Astrocyte (in vitro differentiated cells and primary cell): ENCODE measurements at regions not wholly inside any gene's neighbourhood (a gene's known extent, or its start where the extent isn't known, plus 50 kb on each side); places are given as distances from the start of the nearest gene placed in this dataset.

ENCODE experiments used
- DNase-seq: peaks from one replicate; pipeline ENCODE4 v3.0.0-alpha.2; 2010; ENCODE audit warnings: low read depth
- FAIRE-seq: peaks from 2 replicates; lab custom pipeline; 2011; peaks lifted over from hg19 to GRCh38; lab: Jason Lieb, UNC
- H2AFZ ChIP-seq: 2 replicates; pipeline ENCODE4 v1.6.0; 2012; ENCODE audit warnings: low read depth, low read length, inconsistent platforms
- H3K27ac ChIP-seq: 2 replicates; pipeline ENCODE4 v1.5.1; 2011; ENCODE audit warnings: low read depth, low read length, inconsistent platforms
- H3K27me3 ChIP-seq: 2 replicates; pipeline ENCODE4 v1.6.0; 2011; ENCODE audit warnings: low read length, inconsistent platforms; ENCODE audit not compliant: insufficient read depth
- H3K36me3 ChIP-seq: 2 replicates; pipeline ENCODE4 v1.5.1; 2011; ENCODE audit warnings: low read length, inconsistent platforms; ENCODE audit not compliant: insufficient read depth
- H3K4me1 ChIP-seq: 2 replicates; pipeline ENCODE4 v1.5.1; 2011; ENCODE audit warnings: low read length, inconsistent platforms; ENCODE audit not compliant: insufficient read depth
- H3K4me2 ChIP-seq: 2 replicates; pipeline ENCODE4 v1.6.0; 2012; ENCODE audit warnings: low read length, inconsistent platforms
- H3K4me3 ChIP-seq: 2 replicates; pipeline ENCODE4 v1.5.1; 2011; ENCODE audit warnings: low read depth, mild to moderate bottlenecking, low read length, inconsistent platforms; ENCODE audit not compliant: insufficient read depth
- H3K79me2 ChIP-seq: 2 replicates; pipeline ENCODE4 v1.6.0; 2012; ENCODE audit warnings: mild to moderate bottlenecking, low read length, inconsistent platforms; ENCODE audit not compliant: insufficient read depth
- H3K9ac ChIP-seq: 2 replicates; pipeline ENCODE4 v1.6.0; 2012; ENCODE audit warnings: mild to moderate bottlenecking, low read length, inconsistent platforms
- H3K9me3 ChIP-seq: 2 replicates; pipeline ENCODE4 v1.5.1; 2012; ENCODE audit warnings: low read depth, mild to moderate bottlenecking, low read length, inconsistent platforms; ENCODE audit not compliant: insufficient read depth
- H4K20me1 ChIP-seq: 2 replicates; pipeline ENCODE4 v1.6.0; 2012; ENCODE audit warnings: low read length, inconsistent platforms; ENCODE audit not compliant: insufficient read depth
- H3K27ac Mint-ChIP-seq: one replicate; pipeline ENCODE4 v1.8.0; 2021; ENCODE audit warnings: mild to moderate bottlenecking, mixed read lengths; ENCODE audit not compliant: unreplicated experiment
- H3K27me3 Mint-ChIP-seq: one replicate; pipeline ENCODE4 v1.8.0; 2021; ENCODE audit warnings: low read depth, mixed read lengths; ENCODE audit not compliant: unreplicated experiment
- H3K36me3 Mint-ChIP-seq: one replicate; pipeline ENCODE4 v1.8.0; 2021; ENCODE audit warnings: low read depth, mixed read lengths; ENCODE audit not compliant: unreplicated experiment
- H3K4me1 Mint-ChIP-seq: one replicate; pipeline ENCODE4 v1.8.0; 2021; ENCODE audit warnings: low read depth, mixed read lengths; ENCODE audit not compliant: unreplicated experiment
- H3K4me3 Mint-ChIP-seq: one replicate; pipeline ENCODE4 v1.8.0; 2021; ENCODE audit warnings: mild to moderate bottlenecking, moderate library complexity, mixed read lengths; ENCODE audit not compliant: unreplicated experiment
- H3K9me3 Mint-ChIP-seq: one replicate; pipeline ENCODE4 v1.8.0; 2021; ENCODE audit warnings: mild to moderate bottlenecking, mixed read lengths; ENCODE audit not compliant: unreplicated experiment
- CTCF ChIP-seq: IDR thresholded peaks from 2 replicates; pipeline ENCODE4 v1.5.1; 2011; ENCODE audit warnings: low read depth, mild to moderate bottlenecking, inconsistent platforms, low read length, moderate library complexity; ENCODE audit not compliant: insufficient read depth
- EZH2 ChIP-seq: IDR thresholded peaks from 2 replicates; pipeline ENCODE4 v1.6.1; 2012; ENCODE audit warnings: mild to moderate bottlenecking, low read length, inconsistent platforms; ENCODE audit not compliant: insufficient read depth

- H3K4me2 ChIP-seq: no peak overlapping the region
- no peak for TF ChIP-seq CTCF
- TF ChIP-seq EZH2: no peak
- no peaks in the 10 kb centered on the region for H3K4me1 ChIP-seq
- H2AFZ ChIP-seq: no peak overlapping the region
- Mint-ChIP-seq H3K27me3 (no peaks in the 10 kb centered on the region), H3K36me3 (no peaks in the 10 kb centered on the region), H3K27ac (no peak overlapping the region), H3K4me1 (no peaks in the 10 kb centered on the region), H3K4me3 (no peak overlapping the region), H3K9me3 (peaks cover 6% of the 10 kb centered on the region)
- FAIRE-seq (no peak), DNase-seq (no peak)
- H3K79me2 ChIP-seq: no peaks in the 10 kb centered on the region
- H3K9me3 ChIP-seq: no peaks in the 10 kb centered on the region
- peaks cover 4% of the 10 kb centered on the region for H3K27me3 ChIP-seq
- no peaks in the 10 kb centered on the region for H4K20me1 ChIP-seq
- H3K4me3 ChIP-seq: no peak overlapping the region
- no peak overlapping the region for H3K27ac ChIP-seq
- H3K9ac ChIP-seq: no peak overlapping the region
- no peaks in the 10 kb centered on the region for H3K36me3 ChIP-seq
These were observed 79.3 kb upstream of the TENM4 start for GRCh38 chr11:79520086-79520485.

GRCh38 chr11:79515781-79516180 lies 75.0 kb upstream of the TENM4 start:
- TF ChIP-seq CTCF (no peak), EZH2 (no peak)
- Histone ChIP-seq H3K27ac (no peak overlapping the region), H3K27me3 (peaks cover 5% of the 10 kb centered on the region), H4K20me1 (no peaks in the 10 kb centered on the region), H3K9me3 (no peaks in the 10 kb centered on the region), H3K4me2 (no peak overlapping the region), H3K4me3 (no peak overlapping the region), H3K79me2 (no peaks in the 10 kb centered on the region), H3K4me1 (no peaks in the 10 kb centered on the region), H3K36me3 (no peaks in the 10 kb centered on the region), H2AFZ (no peak overlapping the region), H3K9ac (no peak overlapping the region)
- Mint-ChIP-seq H3K27me3 (peaks cover 11% of the 10 kb centered on the region), H3K4me1 (no peaks in the 10 kb centered on the region), H3K36me3 (no peaks in the 10 kb centered on the region), H3K9me3 (peaks cover 4% of the 10 kb centered on the region), H3K27ac (no peak overlapping the region), H3K4me3 (no peak overlapping the region)
- no peak for FAIRE-seq
- DNase-seq: no peak

GRCh38 chr11:79514695-79515094 lies 73.9 kb upstream of the TENM4 start:
- H3K36me3 ChIP-seq: no peaks in the 10 kb centered on the region
- DNase-seq (no peak), FAIRE-seq (no peak)
- H3K4me1 ChIP-seq: no peaks in the 10 kb centered on the region
- peaks cover 5% of the 10 kb centered on the region for H3K27me3 ChIP-seq
- no peak overlapping the region for H3K4me2 ChIP-seq
- H3K4me3 ChIP-seq: no peak overlapping the region
- H3K79me2 ChIP-seq: no peaks in the 10 kb centered on the region
- no peak overlapping the region for H3K27ac Mint-ChIP-seq
- H4K20me1 ChIP-seq: no peaks in the 10 kb centered on the region
- TF ChIP-seq EZH2 (no peak), CTCF (no peak)
- H3K9me3 Mint-ChIP-seq: peaks cover 4% of the 10 kb centered on the region
- H3K36me3 Mint-ChIP-seq: no peaks in the 10 kb centered on the region
- no peaks in the 10 kb centered on the region for H3K9me3 ChIP-seq
- H3K9ac ChIP-seq: no peak overlapping the region
- H3K4me1 Mint-ChIP-seq: no peaks in the 10 kb centered on the region
- no peak overlapping the region for H3K4me3 Mint-ChIP-seq
- no peak overlapping the region for H2AFZ ChIP-seq
- peaks cover 13% of the 10 kb centered on the region for H3K27me3 Mint-ChIP-seq
- no peak overlapping the region for H3K27ac ChIP-seq
